Loucy (cell line): ENCODE measurements at regions not wholly inside any gene's neighbourhood (a gene's known extent, or its start where the extent isn't known, plus 50 kb on each side); places are given as distances from the start of the nearest gene placed in this dataset.

Experiments used
- EZH2phosphoT487 ChIP-seq: fragments of 200-600 bp; IDR thresholded peaks from 2 replicates; pipeline ENCODE4 v1.6.1; 2018; ENCODE audit warnings: antibody characterized with exemption, mild to moderate bottlenecking, moderate library complexity, borderline replicate concordance
- TF ChIP-seq, protein P1 (sequence below): fragments of 200-600 bp; sonication (generic); conservative IDR thresholded peaks from 2 replicates; pipeline ENCODE4 v1.5.1; 2014; ENCODE audit warnings: mild to moderate bottlenecking, antibody characterized with exemption, low read length

DNA sequence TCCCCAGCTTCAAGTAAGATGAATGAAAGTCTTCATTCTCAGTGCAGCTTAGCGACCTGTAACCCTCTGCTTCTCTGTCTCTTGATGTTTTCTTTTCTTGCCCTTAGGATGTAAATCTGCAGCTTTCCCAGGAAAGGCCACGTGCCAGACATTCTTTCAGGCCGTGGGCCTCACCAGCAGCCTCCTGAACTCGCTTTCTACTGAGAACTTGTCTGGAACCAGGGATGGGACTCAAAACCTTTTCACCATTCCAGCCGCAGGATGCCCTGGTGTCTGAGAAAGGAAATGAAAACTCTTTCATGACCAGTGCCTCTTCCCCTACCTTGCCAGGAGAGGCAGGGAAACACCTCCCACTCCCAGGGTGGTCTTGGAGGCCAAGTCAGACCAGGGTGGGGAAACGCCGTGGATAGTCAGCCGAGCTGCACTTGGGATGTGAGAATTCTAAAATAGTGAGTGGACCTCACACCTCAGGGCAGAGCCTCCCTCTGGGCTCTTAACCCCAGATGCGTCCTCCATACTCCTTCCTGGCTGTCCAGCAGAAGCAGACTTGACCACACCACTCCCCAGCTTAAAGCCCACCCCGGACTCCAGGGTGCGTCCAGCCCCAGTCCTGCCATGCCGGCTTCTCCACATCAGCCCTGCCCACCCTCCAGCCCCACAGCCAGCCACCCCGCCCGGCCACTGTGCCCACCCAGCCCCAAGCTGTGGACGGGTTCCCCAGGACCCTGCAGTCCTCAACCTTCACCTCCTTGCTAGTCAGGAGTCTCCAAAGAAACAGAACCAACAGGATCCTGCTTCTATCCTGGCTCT is 115.5 kb downstream of the TWIST2 start:
- TF ChIP-seq, protein P1, sequence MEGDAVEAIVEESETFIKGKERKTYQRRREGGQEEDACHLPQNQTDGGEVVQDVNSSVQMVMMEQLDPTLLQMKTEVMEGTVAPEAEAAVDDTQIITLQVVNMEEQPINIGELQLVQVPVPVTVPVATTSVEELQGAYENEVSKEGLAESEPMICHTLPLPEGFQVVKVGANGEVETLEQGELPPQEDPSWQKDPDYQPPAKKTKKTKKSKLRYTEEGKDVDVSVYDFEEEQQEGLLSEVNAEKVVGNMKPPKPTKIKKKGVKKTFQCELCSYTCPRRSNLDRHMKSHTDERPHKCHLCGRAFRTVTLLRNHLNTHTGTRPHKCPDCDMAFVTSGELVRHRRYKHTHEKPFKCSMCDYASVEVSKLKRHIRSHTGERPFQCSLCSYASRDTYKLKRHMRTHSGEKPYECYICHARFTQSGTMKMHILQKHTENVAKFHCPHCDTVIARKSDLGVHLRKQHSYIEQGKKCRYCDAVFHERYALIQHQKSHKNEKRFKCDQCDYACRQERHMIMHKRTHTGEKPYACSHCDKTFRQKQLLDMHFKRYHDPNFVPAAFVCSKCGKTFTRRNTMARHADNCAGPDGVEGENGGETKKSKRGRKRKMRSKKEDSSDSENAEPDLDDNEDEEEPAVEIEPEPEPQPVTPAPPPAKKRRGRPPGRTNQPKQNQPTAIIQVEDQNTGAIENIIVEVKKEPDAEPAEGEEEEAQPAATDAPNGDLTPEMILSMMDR: no peak
- no peak for TF ChIP-seq EZH2phosphoT487
